ENCODE measurements at regions not wholly inside any gene's neighbourhood (a gene's known extent, or its start where the extent isn't known, plus 50 kb on each side); places are given as distances from the start of the nearest gene placed in this dataset.
"Not testable (repeated sequence)": the region's sequence is repeated elsewhere in the genome, so short reads cannot be mapped to it uniquely, and the experiment has no call there.

- DNase-seq, result no peak
Observed at GRCh38 chr5:1961304-1961946, 78.7 kb upstream of the IRX4 start.

GRCh38 chr5:1960595-1961303, 78.0 kb upstream of the IRX4 start:
- no peak for DNase-seq

DNA sequence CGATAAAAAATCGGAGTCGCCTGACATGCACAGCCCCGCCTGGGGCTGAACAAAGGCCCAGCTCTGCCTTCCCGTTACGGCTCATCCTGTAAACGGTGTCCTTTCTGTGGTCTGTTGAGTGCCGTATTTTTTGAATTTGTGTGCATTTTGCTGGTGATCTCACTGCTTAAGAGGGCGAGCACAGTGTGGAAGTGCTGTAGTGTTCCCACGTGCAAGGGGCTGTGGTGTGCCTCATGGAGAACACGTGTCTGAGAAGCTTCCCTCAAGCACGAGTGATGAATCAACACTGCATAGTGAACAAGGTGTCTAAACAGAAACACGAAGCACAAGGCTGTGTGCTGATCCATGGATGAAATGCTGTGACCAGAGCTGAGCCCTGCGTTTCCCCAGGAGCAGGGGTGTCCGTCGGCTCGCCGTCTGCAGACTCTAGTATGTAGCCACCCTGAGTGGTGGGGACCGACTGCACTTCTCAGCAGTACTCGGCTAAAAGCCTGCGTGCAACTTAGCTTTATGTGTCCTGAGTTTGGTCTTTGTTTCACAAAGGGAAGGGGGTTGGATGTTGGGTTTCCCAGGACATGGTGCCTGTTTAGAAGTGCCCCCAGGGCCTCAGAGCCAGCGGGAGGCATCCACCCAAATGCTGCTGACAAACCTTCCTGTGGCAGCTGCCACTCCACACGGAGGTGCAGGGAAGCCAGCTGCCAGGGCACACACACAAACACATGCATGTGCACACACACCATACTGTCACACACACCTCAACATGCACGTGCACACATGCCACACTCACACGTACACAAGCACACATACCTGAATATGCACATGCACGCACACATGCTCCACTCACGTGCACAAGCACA, 77.2 kb upstream of the IRX4 start:
- DNase-seq, result no peak

- no peak for DNase-seq
Observed at GRCh38 chr5:1959231-1959630, 76.5 kb upstream of the IRX4 start.

DNA sequence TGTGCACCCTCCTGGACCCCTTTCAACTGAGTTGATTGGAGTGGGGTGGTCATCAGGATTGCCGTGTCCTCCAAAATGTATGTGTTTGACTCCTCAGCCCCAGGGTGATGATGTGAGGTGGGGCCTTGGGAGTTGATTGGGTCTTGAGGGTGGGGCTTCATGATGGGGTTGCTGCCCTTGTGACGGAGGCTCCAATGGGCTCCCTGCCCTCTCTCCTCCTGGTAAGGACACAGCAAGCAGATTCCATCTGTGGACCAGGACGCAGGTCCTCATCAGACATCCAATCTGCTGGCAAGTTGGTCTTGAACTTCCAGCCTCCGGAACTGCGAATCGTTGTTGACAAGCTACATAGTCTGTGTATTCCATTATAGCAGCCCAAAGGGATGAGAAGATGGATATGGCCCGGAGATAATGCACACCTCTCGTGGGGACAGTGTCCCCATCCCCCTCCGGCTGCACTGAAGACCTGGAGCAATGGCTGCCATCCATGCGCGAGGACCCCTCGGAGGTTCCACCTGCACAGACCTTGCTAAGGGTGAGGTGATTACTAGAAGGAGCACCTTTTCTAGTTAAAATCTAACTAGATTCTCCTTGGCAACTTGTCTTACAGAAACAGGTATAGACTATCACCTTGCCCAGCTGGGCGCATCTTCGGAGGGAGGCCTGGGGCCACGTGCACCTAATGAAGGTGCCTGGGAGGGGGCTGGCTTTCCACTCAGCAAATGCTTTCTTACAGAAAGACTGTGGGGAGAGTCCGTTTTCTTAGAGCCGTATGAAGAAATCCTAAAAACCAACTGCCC, 75.7 kb upstream of the IRX4 start:
- no peak for DNase-seq

DNA sequence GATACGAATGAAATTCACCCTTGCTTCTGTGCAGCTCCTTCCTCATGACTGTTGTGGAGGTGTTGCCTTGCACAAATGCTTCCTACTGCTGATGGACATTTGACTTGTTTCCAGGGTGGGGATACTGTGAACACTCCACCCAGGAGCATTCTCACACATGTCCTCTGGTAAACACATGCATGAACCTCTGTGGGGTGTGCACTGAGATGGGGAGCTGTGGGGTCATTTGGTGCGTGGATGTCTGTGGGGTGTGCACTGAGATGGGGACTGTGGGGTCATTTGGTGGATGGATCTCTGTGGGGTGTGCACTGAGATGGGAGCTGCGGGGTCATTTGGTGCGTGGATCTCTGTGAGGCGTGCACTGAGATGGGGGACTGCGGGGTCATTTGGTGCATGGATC, 72.9 kb upstream of the IRX4 start:
- DNase-seq, result no peak

- DNase-seq, result not testable (repeated sequence)
Observed at GRCh38 chr5:1953710-1954109, 71.0 kb upstream of the IRX4 start.

DNA sequence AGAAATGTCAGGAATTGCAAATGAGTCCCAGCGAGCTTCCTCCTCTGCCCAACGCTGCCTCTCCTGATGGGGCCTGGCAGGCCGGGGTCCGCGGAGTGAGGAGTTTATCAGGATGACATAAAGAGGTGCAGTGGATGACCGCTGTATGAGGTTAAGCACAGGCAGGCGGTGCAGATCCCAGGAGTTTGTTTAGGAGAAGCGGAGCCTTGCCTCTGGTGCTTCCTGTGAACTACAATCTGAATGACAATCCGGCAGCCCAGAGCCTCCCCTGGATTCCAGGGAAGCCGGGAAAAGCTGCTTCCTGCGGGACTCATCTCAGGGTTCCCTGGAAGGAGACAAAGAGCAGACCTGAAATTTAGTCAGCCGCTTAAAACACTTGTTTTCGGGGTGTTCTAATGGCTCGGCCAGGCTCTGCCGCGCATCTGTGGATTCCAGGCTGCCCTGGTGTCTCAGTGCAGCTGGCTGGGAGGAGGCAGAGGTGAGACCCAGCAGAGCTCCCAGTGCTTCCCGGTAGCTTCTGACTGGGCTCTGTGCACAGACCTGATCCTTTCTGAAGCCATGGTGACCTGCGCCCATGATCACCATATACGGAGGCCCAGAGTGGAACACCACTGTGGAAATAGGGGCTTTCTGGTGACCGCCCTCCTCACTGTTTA, 69.8 kb upstream of the IRX4 start:
- no peak for DNase-seq

- no peak for DNase-seq
Observed at GRCh38 chr5:1952021-1952420, 69.3 kb upstream of the IRX4 start.

DNA sequence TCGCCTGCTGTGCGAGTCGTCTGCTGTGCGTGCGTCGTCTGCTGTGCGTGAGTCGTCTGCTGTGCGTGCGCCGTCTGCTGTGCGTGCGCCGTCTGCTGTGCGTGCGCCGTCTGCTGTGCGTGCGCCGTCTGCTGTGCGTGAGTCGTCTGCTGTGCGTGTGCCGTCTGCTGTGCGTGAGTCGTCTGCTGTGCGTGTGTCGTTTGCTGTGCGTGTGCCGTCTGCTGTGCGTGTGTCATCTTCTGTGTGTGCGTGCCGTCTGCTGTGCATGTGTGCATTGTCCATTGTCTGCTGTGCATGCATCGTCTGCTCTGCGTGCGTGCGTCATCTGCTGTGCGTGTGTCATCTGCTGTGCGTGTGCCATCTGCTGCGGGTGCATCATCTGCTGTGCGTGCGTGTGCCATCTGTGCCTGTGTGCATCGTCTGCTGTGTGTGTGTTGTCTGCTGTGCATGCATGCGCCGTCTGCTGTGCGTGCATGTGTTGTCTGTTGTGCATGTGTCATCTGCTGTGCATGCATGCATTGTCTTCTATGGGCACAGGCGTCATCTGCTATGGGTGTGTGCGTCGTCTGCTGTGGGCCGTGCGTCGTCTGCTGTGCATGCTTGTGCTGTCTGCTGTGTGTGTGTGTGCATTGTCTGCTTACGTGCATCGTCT, 68.6 kb upstream of the IRX4 start:
- DNase-seq, result no peak

DNA sequence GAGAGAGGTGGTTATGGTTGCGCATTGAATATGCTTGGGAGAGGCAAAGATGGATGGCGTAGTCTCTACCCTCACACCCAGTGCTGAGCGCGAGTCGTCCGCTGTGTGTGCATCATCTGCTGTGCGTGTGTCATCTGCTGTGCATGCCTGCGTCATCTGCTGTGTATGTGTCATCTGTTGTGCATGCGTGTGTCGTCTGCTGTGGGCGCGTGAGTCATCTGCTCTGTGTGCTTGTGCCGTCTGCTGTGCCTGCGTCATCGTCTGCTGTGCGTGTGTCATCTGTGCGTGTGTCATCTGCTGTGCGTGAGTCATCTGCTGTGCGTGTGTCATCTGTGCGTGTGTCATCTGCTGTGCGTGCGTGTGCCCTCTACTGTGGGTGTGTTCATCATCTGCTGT, 68.0 kb upstream of the IRX4 start:
- DNase-seq, result no peak

DNA sequence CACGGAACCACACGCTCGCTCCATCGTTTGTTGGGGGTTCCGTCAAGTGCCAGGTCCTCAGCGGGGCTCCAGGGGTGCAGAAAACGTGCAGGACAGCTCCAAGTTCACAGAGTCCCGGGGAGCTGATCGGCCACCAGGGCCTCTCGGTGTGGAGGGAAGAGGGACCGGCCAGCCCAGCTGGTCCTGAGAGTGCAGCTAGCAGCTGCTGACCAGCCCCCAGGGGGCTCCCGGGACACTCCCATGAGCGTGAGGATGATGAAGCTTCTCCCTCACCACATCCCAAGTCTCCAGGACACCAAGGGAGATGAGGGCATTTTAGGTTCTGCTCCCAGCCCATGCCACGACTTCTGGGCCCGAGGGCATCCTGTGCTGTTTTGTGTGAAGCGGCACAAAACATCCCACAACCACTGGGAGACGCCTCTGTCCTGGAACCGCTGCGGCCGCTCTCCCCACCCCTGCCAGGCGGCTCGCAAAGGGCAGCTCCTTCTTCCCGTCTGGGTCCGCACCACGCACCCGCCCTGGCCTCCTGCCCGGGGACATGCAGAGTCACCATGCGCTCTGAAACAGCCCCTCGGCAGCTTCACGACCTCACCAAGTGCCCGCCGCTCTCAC, 67.5 kb upstream of the IRX4 start:
- no peak for DNase-seq

DNA sequence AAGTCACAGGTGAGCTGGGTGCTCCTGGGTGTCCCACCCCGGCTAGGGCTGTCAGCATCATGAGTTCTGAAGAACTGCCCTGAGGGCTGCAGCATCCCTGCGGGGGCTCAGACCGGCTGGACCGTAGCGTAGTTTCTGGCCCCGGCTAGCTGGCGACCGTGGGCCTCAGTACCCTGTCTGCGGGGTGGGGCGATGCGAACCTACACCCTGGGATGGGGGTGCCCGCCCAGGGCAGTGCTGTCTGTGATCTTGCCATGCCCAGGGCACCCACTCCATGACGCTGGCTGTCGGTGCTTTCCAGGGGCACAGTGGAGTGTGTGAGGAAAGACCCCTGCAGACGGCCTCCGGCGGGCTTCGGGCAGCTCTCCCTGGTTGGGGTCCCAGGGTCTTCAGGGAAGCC, 66.5 kb upstream of the IRX4 start:
- no peak for DNase-seq

DNA sequence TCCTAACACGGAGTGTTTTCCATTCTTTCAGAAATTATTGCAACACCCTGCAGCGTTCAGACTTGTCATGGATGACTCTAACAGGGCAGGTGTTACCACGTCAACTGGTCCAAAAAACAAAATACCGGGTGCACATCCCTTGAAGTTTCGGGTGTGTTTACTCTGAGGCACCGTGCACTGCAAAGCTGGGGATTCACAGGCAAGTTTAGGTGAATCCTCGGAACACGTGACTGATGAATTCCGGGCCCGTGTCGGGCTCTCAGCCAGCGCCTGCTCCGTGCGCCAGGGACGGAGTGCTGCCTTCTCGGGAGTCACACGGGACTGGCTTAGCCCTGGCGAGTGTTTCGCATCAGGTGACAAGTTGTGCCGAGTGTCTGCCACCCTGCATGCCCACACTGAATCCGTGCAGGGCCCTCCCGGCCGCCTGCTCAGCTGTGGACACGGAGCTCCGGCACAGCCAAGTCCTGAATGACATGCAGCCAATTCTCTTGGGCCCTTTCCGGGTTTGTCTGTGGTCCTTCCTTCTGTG, 66.0 kb upstream of the IRX4 start:
- DNase-seq, result no peak

DNA sequence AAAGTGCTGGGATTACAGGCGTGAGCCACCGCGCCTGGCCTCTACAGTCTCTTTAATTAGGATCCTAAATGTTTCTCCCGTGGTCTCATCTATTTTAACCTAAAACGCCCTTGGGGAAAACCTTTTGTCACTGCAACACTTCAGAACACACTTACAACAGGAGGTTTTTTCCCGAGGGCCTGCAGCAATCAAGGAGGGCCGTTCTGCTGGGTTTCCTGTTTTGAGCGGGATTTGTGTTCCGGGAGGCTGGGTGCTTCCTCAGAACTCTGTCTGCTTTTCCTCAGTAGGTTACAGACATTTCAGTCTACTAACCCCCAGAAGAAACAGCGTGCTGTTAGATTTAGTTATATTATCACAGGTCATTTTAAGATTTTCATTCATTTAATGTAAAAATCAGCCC, 65.4 kb upstream of the IRX4 start:
- no peak for DNase-seq

DNA sequence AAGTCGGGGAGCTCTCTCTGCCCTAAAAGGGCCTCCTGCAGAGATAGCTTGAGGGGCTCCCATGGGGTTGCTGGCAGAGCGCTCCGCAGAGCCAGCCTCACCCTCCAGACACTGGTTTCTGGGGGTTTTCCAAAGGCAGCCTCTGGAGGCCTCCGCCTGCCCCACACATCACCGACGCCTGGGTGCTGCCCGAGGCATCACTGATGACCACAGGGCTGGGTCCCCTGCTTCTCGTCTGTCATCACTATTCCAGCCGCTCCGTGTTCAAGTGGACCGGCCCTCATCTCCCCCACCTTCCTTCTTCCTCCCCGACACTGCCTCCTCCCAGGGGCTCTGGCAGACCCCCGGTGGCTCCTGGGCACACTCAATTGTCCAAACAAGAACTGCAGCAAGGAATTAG, 64.1 kb upstream of the IRX4 start:
- DNase-seq, result no peak

- DNase-seq, result no peak
Observed at GRCh38 chr5:1946122-1946677, 63.5 kb upstream of the IRX4 start.

GRCh38 chr5:1945606-1946005, 62.9 kb upstream of the IRX4 start:
- DNase-seq, result no peak

GRCh38 chr5:1944408-1944807, 61.7 kb upstream of the IRX4 start:
- no peak for DNase-seq

- no peak for DNase-seq
Observed at GRCh38 chr5:1943481-1943880, 60.8 kb upstream of the IRX4 start.

- no peak for DNase-seq
Observed at GRCh38 chr5:1942630-1943029, 59.9 kb upstream of the IRX4 start.

Data from DMS79 (cell line).